ENCODE measurements at regions not wholly inside any gene's neighbourhood (a gene's known extent, or its start where the extent isn't known, plus 50 kb on each side); places are given as distances from the start of the nearest gene placed in this dataset.

- DNase-seq: no peak
Measured at GRCh38 chr9:89807682-89808075, 202.9 kb downstream of the GADD45G start.

GRCh38 chr9:89808076-89808755 is 203.4 kb downstream of the GADD45G start:
- no peak for DNase-seq

- DNase-seq: no peak
Measured at GRCh38 chr9:89808756-89809181, 204.0 kb downstream of the GADD45G start.

DNA sequence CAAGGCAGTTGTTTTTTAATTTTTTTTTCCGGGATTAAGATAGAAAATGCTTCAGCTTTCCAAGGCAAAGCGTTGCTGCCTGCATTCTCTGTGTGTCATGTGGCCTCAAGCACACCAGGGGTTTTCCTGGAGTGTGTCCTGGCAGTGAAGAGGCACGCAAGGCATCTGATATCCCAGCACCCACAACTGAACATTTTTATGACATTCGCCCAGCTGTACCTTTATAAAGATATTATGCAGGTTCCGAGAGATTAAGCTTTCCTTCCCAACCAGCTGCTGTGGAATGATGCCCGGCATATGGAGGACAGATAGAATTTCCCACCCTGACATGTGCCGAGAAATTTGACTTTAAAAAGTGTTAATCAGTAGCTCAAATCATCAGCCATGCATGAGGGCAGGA is 205.6 kb downstream of the GADD45G start:
- no peak for DNase-seq

DNA sequence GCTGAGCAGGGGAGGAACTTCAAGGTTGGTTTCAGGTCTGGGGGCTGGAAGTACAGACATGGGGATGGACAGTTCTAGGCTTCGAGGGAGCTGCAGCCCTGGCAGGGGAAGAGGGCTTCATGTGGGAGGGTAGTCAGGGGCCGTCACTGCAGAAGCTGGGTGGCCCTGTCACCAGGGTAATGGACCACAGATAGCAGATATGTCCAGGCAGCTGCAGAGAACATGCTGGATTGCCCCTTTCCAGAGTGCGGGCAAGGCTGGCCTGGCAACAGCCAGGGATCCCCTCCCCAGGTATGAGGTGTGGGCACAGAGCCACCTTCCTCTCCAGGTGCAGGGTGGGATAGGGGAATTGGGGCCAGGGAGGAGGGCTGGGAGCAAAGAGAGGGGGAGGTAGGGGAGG is 206.5 kb downstream of the GADD45G start:
- no peak for DNase-seq

GRCh38 chr9:89811886-89812450 is 207.2 kb downstream of the GADD45G start:
- no peak for DNase-seq

GRCh38 chr9:89812556-89813181 is 207.9 kb downstream of the GADD45G start:
- no peak for DNase-seq

GRCh38 chr9:89813482-89813881 is 208.7 kb downstream of the GADD45G start:
- no peak for DNase-seq

DNA sequence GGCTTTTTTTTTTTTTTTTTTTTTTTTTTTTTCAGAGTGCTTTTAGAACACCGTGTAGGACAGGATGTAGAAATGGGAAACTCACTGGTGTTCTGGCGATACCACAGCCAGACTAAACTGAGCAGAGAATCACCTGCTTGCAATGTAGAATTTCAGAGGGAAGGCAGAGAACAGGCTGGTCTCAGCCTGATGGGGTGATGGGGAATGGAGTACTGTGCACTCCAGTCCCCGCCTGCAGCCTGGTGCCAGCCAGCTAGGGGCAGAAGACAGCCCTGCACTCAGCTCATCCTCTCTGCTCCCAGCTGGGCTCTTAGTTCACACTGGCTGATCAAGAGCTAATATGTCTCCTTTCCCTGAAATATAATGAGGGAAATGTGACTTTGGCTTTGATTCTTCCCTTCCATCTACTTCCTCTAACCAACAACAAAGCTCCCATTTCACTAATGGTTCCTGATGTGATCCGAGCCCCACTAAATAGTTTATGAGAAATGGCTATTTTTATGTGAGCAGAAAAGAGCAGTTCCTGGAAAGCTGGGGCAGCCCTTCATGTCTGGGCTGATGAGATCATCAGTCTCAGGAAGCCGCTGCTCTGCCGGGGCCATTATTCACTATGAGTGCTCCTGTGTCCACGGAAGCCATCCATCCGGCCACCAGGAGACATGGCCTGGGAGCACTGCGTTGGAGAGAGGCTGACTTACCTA is 209.7 kb downstream of the GADD45G start:
- no peak for DNase-seq

DNA sequence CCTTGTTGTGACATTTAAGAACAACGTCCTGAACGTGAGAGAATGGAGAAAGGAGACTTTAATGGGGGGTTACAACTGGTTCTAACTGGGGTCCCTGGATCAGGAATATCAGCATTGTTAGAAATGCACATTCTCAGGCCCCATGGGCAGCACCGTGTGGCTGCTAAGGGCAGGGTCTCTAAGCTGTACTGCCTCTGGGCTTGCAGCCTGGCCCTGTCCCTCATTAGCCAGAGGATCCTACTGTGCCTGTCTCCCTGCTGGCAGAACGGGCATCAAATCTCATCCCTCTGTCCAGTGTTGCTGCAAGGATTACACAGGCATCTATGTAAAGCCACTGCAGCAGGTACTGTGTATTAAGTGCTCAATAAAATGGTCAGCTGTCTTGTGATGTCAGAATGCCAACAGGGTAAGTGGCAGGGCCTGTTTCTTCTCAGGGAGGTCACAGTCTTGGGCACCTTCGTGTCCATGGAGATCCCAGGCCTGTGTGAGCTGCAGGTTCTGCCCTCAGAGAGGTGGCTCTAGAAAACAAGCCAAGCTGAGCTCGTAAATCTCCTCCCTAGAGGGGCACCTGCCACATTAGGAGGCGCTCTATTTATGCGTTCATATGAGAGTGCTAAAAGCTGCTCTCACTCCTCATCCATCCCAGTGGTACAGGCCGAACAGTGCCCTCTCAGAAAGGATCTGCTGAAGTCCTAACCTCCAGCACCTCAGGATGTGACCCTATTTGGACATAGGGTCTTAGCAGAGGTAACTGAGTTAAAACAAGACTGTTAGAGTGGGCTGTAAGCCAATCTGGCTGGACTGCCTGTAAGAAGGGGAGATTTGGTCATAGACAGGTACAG is 210.5 kb downstream of the GADD45G start:
- no peak for DNase-seq

DNA sequence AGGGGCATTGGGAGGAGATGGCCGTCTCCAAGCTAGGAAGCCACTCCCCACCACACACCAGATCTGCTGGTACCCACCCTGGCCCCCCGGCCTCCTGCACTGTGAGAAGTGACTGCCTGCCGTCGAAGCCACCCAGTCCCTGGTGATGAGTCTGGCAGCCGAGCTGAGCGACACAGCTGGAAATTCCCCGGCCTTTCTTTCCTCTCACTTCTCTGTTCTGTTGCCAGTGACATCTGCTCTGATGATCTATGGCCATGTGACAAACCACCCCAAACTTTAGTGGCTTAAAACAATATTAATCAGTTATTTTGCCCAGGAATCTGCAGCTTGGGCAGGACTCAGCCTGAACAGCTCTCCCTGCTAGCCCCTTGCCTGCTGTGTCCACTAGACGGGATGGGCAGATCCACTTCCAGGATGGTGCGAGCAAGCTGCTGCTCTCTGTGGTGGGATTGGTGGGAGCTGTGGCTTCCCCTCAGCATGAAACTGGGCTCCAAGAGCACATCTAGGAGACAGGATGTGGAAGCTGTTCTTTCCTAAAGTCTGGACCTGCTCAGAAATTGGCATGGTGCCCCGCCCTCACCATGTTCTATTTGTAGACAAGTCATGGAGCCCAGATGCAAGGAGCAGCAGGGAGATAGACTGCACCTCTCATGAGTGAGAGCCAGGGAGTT is 211.2 kb downstream of the GADD45G start:
- DNase-seq: no peak

- no peak for DNase-seq
Measured at GRCh38 chr9:89817151-89817950, 212.5 kb downstream of the GADD45G start.

DNA sequence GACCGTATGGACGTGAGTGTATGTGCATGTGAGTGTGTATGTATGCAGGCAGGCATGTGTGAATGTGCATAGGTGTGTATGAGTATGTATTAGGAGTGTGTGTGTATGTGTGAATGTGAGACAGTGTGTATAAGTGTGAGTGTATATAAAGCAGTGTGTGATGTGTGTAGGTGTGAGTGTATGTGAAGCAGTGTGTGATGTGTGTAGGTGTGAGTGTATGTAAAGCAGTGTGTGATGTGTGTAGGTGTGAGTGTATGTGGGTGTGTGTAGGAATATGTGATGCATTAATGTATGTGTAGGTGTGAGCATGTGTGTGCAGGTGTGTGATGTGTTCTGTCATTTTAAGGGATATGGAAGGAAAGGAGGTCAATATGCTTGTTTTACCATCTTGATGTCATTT is 215.5 kb downstream of the GADD45G start:
- DNase-seq: no peak

DNA sequence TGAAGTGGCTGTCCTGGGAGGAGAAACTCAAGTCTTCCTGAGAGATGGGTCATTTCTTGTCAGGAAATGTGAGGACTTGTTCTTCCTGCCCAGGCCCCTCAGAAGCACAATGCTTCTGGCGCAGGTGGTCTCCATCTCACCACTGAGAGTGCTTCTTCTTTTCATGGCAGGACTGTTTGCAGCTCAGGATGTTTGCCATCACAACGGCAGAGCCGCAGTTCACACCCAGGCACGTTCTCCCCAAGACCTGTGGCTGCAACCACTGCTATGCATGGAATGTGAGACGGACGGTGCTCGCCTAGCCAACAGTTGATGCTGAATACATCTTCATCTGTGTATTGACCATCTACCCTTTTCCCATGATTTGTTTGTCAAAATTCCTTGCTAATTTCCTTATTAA is 216.3 kb downstream of the GADD45G start:
- no peak for DNase-seq

DNA sequence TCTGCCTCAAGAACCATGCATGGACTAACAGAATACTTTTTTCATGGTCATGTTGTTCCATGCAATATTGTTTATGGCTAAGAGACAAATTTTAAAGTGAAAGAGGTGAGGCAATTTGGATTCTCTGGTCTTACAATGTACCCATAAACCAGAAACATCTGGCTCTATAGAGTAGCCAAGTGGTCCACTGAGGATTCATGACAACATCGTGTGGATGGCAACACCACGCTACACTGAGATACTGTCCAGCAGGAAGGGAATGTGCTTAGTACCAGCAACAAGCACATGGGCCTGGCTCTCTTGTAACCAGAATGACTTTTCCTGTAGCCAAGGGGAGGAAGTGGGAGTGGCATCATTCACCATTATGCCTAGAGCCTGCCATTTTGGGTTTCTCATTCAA is 218.2 kb downstream of the GADD45G start:
- no peak for DNase-seq

DNA sequence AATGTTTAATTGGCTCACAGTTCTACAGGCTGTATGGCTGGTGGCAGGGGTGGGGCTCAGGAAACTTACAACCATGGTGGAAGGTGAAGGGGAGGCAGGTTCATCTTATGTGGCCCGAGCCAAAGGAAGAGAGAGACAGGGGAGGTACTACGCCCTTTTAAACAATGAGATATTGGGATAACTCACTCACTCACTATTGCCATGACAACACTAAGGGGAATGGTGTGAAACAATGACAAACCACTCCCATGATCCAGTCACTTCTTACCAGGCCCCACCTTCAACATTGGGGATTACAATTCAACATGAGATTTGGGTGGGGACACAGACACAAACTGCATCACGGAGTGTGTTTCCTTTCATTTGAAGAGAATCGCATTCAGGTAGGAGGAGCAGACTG is 220.9 kb downstream of the GADD45G start:
- DNase-seq: no peak

- DNase-seq: no peak
Measured at GRCh38 chr9:89826186-89826585, 221.4 kb downstream of the GADD45G start.

DNA sequence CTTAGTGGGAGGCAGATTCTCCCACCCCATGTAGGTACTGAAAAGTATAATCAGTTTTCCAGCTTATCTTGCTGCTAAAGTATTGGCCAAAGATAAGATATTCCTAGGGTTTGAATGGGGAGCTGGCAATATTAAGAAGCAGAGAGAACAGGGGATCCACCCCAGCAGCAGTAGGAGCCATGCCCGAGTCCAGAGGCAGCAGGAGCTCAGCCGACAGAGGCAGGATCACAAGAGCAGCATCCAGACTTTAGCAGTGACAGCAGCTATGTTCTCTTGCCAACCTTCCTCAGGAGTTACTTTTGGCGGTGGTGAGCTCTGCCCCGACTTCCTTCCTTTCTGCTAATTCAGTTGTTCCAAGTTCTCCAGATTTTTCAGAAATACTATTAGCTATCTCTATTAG is 224.5 kb downstream of the GADD45G start:
- DNase-seq: no peak

DNA sequence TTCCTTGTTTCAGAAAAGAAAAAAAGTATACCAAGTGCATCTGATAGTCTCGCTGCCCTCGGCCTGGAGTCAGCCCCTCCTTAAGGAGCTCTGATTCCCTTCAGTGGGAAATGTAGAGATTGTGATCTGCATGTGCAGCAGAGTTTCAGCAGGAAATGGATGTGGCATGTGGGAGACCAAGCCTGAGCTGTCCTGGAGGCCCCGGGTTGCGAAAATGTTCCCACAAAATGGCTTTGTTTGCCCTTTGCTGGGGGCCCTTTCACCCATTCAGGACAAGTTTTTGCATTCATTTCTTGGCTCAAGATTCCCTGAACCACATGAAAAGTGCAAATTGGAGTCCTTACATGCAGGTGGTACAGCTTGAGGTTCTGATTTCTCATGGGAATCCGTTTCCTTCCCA is 230.9 kb downstream of the GADD45G start:
- no peak for DNase-seq

DNA sequence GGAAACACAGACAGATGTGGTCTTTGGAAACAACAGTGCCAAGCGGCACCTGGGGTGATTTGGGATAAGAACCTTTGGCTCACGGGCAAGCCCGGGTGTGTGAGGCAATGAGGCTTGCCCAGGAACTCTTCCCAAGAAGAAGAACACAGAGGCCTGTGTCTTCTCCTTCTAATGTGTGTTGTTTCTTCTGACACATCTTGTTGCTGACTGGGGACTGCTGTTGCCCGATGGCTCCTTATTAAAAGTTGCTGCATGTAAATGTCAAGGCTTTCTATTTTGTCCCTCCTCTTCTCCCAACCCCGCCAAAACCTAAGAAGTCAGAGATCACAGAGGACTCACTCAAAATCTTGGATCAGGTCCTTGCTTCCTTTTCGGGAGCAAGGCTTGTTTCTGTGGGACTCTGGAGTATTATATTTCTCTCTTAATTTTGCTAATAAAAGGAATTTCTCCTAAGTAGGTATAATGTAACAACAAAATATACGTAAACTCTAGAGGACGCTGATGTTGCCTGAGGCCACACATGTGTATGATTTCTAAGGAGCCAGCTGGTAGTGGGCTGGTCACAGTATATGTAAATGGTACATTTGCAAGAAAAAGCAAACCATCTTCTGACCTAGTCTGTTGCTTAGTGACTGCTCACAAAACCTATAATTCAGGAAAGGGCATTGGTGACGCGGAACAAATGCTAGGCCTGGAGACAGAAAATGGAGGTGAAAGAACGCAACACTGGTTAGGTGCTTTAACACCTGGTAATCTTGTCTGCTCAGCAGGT is 232.5 kb downstream of the GADD45G start:
- peak; percentile 46 to 54 for DNase-seq
